Neuron (in vitro differentiated cells): ENCODE measurements at regions not wholly inside any gene's neighbourhood (a gene's known extent, or its start where the extent isn't known, plus 50 kb on each side); places are given as distances from the start of the nearest gene placed in this dataset.
"Not testable (repeated sequence)": the region's sequence is repeated elsewhere in the genome, so short reads cannot be mapped to it uniquely, and the experiment has no call there.

ENCODE experiments used
- H2AFZ ChIP-seq: one replicate; pipeline ENCODE4 v1.6.1; 2013; ENCODE audit warnings: low read depth, mild to moderate bottlenecking, inconsistent platforms, low read length, moderate library complexity
- H3K27me3 ChIP-seq: one replicate; pipeline ENCODE4 v1.6.1; 2013; ENCODE audit warnings: low read length; ENCODE audit not compliant: insufficient read depth
- H3K36me3 ChIP-seq: one replicate; pipeline ENCODE4 v1.6.1; 2013; ENCODE audit warnings: low read length; ENCODE audit not compliant: insufficient read depth
- H3K4me1 ChIP-seq: one replicate; pipeline ENCODE4 v1.6.1; 2013; ENCODE audit warnings: low read length; ENCODE audit not compliant: insufficient read depth
- H3K4me3 ChIP-seq: 2 replicates; pipeline ENCODE4 v1.5.1; 2013; ENCODE audit warnings: mild to moderate bottlenecking, low read length, moderate library complexity
- H3K9me3 ChIP-seq: one replicate; pipeline ENCODE4 v1.6.1; 2013; ENCODE audit warnings: low read length

DNA sequence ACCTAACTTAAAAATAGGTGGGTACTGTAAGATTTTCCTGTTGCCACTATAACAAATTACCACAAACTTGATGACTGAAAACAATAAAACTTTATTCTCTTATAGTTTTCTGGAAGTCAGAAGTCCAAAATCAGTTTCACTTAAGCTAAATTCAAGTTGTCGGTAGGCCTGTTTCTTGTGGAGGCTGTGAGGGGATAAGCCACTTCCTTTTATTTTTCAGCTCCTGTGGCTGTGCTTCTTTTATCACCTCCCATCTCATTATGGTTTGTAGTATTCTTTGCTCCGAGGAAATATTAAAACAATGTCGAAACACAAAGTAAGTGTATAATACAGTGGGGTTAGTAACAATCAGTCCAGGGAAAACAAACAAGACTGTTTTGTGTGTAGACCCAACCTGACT lies 610.5 kb upstream of the TECRL start:
- Histone ChIP-seq H3K27me3 (no peaks in the 10 kb centered on the region), H3K36me3 (no peaks in the 10 kb centered on the region), H3K4me3 (no peak overlapping the region), H3K9me3 (no peaks in the 10 kb centered on the region), H3K4me1 (peaks cover 3% of the 10 kb centered on the region), H2AFZ (no peak overlapping the region)

DNA sequence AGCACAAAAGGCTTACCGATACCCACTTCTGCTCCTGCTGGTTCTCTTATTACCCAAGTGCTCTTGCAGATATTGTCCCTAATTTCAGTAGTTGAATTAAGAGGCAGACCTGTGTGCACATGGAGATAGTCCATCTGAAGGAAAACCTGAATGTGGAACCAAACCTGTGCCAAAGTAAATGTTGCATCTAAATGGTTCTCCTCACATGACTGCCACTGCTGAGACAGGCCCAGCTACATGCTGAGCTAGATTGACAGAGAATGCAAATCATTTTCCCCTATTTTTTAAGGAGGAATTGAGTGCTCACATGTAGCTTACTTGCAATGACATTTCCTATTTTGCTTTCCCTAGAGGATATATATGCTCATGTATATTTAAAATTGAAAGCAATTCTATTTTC lies 609.1 kb upstream of the TECRL start:
- Histone ChIP-seq H3K9me3 (no peaks in the 10 kb centered on the region), H3K4me1 (peaks cover 3% of the 10 kb centered on the region), H3K36me3 (no peaks in the 10 kb centered on the region), H2AFZ (no peak overlapping the region), H3K4me3 (no peak overlapping the region), H3K27me3 (no peaks in the 10 kb centered on the region)

DNA sequence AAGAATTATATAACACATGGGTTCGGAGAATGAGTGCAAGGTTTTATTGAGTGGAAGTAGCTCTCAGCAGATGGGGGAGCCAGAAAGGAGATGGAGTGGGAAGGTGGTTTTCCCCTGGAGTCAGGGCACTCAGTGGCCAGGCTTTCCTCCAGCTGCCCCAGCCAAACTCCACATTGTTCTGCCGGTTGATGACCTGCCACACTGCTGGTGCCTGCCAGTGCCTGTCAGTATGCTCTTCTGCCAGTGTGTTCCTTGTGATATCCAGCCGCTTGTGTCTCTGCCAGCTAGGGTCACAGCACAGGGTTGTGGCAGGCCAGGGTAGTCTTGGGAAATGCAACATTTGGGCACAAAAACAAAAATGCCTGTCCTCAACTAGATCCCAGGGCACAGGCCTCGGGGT lies 604.8 kb upstream of the TECRL start:
- H3K4me3 ChIP-seq = no peak overlapping the region
- no peaks in the 10 kb centered on the region for H3K9me3 ChIP-seq
- H3K4me1 ChIP-seq = no peaks in the 10 kb centered on the region
- H3K27me3 ChIP-seq = no peaks in the 10 kb centered on the region
- H2AFZ ChIP-seq = no peak overlapping the region
- no peaks in the 10 kb centered on the region for H3K36me3 ChIP-seq

DNA sequence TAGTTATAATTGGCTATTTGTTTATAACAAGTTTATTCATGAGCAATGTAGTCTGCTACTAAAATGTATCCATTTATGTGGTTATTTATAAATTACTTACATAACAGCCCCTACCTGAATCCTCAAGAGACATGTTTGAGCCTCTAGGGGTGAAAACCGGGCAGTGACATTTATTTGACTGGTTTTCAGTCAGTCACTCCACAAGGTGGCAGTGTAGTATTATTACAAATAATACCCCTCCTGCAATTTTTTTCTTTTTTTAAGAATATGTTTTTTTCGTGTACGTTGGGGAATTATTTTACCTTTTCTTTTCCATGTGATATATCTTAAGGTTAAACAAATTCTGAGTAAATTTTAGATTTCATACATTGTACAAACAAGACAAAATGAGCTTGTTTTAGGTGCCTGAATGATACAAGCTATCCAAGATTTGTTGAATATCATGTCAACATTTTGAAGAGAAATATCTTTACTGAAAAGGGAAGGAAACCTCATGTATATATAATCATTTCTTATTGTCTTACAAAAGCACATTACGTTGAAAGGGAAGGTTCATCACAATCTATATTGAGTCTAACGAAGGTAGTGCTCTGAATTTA lies 598.7 kb upstream of the TECRL start:
- H3K4me1 ChIP-seq = no peaks in the 10 kb centered on the region
- no peaks in the 10 kb centered on the region for H3K27me3 ChIP-seq
- H3K9me3 ChIP-seq = no peaks in the 10 kb centered on the region
- no peak overlapping the region for H2AFZ ChIP-seq
- H3K4me3 ChIP-seq = no peak overlapping the region
- no peaks in the 10 kb centered on the region for H3K36me3 ChIP-seq

DNA sequence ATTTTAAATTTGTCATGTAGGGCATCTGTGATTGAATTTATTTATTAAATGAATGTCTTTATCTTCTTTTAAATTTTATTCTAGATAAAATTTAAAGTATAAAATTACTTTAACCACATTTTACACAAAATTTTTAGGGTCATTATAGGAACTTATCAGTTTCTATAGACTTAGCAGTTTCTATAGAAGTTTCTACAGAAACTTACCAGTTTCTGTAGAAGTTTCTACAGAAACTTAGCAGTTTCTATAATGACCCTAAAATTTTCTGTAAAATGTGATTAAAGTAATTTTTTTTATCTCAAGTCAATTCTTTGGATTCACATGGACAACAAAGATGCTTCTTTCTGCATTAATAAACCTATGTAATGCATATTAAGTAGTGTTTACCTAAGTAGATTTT lies 565.9 kb upstream of the TECRL start:
- Histone ChIP-seq H2AFZ (no peak overlapping the region), H3K36me3 (no peaks in the 10 kb centered on the region), H3K4me3 (no peak overlapping the region), H3K9me3 (no peaks in the 10 kb centered on the region), H3K27me3 (no peaks in the 10 kb centered on the region), H3K4me1 (no peaks in the 10 kb centered on the region)

DNA sequence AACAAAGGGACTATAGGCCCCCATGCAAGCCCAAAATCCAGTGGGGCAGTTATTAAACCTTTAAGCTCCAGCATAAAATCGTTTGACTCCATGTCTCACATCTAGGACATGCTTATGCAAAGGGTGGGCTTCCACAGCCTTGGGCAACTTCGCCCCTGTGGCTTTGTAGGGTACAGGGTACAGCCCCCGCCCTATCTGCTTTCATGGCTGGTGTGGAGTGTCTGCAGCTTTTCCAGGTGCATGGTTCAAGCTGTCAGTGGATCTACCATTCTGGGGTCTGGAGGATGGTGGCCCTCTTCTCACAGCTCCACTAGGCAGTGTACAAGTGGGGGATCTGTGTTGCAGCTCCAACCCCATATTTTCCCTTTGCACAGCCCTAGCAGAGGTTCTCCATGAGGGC lies 559.8 kb upstream of the TECRL start:
- Histone ChIP-seq H3K9me3 (no peaks in the 10 kb centered on the region), H3K4me1 (no peaks in the 10 kb centered on the region), H3K4me3 (no peak overlapping the region), H3K36me3 (no peaks in the 10 kb centered on the region), H3K27me3 (no peaks in the 10 kb centered on the region), H2AFZ (no peak overlapping the region)

DNA sequence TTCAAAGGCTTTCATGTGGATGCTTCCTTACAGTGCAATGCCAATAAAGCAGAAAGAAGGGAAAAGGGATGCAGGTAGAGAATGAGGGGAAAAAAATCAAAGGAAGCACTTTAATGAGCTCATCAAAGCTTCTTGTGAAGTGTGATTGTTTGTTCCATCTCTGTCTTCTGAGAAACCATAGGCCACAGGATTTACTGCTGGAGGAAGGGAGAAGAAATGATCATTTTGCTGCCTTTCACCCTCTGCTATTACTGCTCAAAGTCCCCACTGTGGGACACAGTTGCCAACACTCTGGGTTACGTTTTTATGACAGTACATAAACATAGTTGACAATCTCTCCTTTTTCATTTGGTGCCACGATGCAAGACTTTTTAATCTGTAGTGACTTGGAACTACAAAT lies 558.0 kb upstream of the TECRL start:
- Histone ChIP-seq H3K36me3 (no peaks in the 10 kb centered on the region), H3K4me1 (no peaks in the 10 kb centered on the region), H3K27me3 (no peaks in the 10 kb centered on the region), H2AFZ (no peak overlapping the region), H3K4me3 (no peak overlapping the region), H3K9me3 (no peaks in the 10 kb centered on the region)

DNA sequence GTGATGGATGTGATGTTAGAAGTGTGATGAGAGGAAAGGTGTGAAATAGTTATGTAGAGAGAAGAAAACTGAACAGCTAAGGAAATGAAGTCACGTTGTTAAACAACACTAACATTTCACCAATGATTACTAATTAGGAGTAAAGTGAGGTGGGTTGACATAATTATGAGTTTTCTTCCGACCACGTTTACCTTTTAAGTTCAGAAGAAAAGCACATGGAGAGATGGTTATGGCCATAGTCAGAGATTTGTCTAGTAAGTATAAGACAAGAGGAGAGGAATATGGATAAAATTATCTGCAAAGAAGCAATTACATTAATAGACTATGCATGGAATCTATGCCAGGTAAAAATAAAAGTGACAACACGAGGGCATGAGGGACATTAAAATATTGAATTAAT lies 551.3 kb upstream of the TECRL start:
- Histone ChIP-seq H3K27me3 (no peaks in the 10 kb centered on the region), H2AFZ (no peak overlapping the region), H3K9me3 (no peaks in the 10 kb centered on the region), H3K4me1 (no peaks in the 10 kb centered on the region), H3K36me3 (no peaks in the 10 kb centered on the region), H3K4me3 (no peak overlapping the region)

DNA sequence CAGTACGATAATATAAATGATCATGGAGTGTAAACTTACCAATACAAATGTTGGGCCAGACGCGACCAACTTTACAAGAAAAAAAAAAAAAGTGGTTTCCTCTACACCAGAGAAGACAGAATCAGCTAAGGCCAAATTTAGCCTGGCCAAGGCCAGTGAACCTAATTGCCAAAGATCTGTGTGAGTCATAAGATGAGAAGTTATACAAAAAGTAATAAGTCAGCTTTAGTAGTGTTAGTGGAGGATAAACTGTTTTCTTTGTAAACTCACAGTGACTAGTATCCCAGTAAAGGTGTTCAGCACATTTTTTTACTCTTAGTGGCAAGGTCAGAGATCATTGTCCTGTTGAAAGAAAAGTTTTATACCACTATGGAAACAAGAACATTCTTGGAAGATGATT lies 531.4 kb upstream of the TECRL start:
- Histone ChIP-seq H3K4me1 (no peaks in the 10 kb centered on the region), H3K36me3 (no peaks in the 10 kb centered on the region), H3K27me3 (no peaks in the 10 kb centered on the region), H3K4me3 (no peak overlapping the region), H2AFZ (no peak overlapping the region), H3K9me3 (no peaks in the 10 kb centered on the region)

DNA sequence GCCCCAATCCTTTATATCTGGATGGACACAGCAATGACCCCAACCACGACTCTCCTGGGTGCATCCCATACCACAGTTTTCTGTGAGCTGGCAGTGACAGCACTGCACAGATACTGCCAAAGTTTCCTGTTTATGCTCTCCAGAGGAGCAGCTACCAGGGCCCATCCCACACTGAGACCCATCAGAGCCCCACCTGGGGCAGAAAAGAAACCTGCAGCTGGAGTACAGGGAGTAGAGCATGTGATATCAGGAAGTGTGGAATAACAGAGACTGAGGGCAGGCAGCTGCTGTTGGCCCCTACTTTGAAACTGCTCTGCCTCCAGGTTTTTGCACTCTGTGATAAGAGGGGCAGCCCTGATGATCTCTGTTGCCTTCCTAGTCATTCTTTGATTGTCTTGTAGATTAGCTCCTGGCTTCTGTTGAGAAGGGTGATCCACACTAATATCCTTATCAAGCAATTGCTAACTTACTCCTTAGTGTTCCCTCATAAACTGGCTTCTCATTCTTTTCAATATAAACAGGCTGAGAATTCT lies 526.3 kb upstream of the TECRL start:
- no peaks in the 10 kb centered on the region for H3K27me3 ChIP-seq
- no peak overlapping the region for H3K4me3 ChIP-seq
- H3K4me1 ChIP-seq = no peaks in the 10 kb centered on the region
- no peak overlapping the region for H2AFZ ChIP-seq
- H3K36me3 ChIP-seq = no peaks in the 10 kb centered on the region
- H3K9me3 ChIP-seq = no peaks in the 10 kb centered on the region

DNA sequence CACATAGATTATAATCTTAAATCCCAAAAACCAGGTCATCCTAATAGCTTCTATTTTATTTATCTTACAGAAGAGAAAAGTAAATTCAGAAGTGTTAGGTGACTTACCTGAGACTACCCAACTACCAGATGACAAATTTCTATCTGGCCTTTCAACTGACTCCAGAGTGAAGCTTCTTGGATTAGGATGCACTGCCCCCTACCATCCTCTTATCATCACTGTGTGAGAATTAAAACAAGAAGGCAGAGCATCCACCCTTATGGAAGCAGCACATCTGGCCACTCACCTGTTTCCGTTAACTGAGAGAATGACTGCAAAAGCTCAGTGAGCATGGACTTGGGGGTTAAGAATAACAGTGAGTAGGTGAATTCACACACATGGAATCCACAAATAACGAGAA lies 502.6 kb upstream of the TECRL start:
- Histone ChIP-seq H3K4me3 (no peak overlapping the region), H3K4me1 (no peaks in the 10 kb centered on the region), H2AFZ (no peak overlapping the region), H3K36me3 (no peaks in the 10 kb centered on the region), H3K9me3 (no peaks in the 10 kb centered on the region), H3K27me3 (no peaks in the 10 kb centered on the region)

DNA sequence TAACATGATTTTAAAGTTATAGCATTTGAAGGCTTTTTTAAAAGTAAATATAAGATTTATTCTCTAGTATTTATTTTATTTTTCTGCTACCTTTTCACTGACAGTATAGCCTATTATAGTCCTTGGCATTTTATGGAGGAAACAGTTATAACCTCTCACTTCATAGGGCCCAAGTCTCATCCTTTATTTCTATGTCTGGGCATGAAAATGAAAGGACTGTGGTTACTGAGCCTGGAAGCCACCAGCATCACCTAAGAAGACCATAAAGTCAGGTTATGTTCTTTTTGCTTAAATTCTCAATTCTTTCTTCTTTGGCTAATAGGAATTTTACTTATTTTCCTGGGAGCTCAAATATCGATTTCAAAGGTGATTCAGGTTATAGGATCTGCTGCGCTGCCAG lies 494.7 kb upstream of the TECRL start:
- H3K36me3 ChIP-seq = no peaks in the 10 kb centered on the region
- no peaks in the 10 kb centered on the region for H3K4me1 ChIP-seq
- no peak overlapping the region for H2AFZ ChIP-seq

DNA sequence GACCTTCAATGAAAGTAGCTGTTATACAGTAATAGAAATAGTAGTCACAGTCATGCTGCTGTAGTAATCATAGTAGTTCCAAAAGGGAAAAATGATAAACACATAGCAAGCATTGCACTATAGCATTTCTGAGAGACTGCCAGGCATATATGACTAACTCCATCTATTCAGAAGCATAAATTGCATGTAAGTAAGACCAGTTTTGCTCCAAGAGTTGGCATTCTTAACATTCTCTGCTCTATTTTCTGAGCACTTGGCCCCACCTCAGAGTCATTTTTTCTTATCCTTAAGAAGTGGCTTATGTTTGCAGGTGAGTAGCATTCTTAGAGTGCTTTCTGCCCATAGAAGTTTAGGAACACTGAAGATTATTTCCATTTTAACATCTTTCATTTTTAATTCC lies 490.3 kb upstream of the TECRL start:
- Histone ChIP-seq H3K4me3 (no peak overlapping the region), H3K27me3 (no peaks in the 10 kb centered on the region), H3K36me3 (no peaks in the 10 kb centered on the region), H3K4me1 (no peaks in the 10 kb centered on the region), H3K9me3 (no peaks in the 10 kb centered on the region), H2AFZ (no peak overlapping the region)

More for the DNA sequence above, 494.7 kb upstream of the TECRL start:
- no peak overlapping the region for H3K4me3 ChIP-seq
- no peaks in the 10 kb centered on the region for H3K9me3 ChIP-seq
- no peaks in the 10 kb centered on the region for H3K27me3 ChIP-seq

DNA sequence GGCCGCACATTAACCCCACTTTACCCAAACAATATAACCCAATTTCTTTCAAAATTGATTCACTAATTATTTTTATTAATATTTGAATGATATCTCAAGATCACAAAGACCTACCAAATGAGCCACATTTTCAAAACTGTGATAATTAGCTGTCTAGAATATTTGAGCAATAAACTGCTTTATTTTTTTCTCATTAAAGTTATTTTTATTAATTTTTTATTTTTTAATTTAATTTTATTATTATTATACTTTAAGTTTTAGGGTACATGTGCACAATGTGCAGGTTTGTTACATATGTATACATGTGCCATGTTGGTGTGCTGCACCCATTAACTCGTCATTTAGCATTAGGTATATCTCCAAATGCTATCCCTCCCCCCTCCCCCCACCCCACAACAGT lies 489.8 kb upstream of the TECRL start:
- H3K36me3 ChIP-seq, H3K27me3 ChIP-seq, H3K4me3 ChIP-seq, H3K9me3 ChIP-seq, H3K4me1 ChIP-seq, H2AFZ ChIP-seq: not testable (repeated sequence)
